ENCODE measurements at regions not wholly inside any gene's neighbourhood (a gene's known extent, or its start where the extent isn't known, plus 50 kb on each side); places are given as distances from the start of the nearest gene placed in this dataset.

DNA sequence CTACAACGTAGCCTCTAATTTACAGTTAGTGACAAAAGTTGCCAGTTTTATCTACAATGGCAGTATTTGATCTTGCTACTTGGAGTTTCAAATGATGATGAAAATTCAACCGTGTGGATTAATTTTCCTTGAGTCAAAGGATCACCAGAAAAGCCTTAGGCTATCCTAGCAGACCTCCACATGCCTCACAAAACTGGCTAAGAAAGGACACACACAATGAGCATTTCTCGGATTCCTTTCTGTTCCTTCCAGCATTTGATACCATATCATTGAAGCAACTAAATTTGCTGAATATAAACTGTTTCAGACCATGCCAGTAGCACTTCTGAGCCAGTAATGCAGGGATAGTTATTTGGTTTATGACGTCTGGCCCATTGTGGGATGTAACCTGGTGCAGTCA lies 587.4 kb upstream of the MDFIC2 start:
- H3K27ac ChIP-seq = no peak overlapping the region
- in situ Hi-C loops (cut with MboI; ENCODE audit: low sequenced_read_pairs in 4 of 4) (no loop called here), intact Hi-C loops (cut with DNase I; ENCODE audit: low total_unique reads) (no loop called here)
- no peaks in the 10 kb centered on the region for H3K4me1 ChIP-seq
- H3K36me3 ChIP-seq = no peaks in the 10 kb centered on the region
- H3K4me3 ChIP-seq = no peak overlapping the region
- no peak for ATAC-seq
- no peaks in the 10 kb centered on the region for H3K9me3 ChIP-seq
- TF ChIP-seq POLR2A (IDR thresholded peaks at IDR 0.05) = no peak
- TF ChIP-seq, protein P1, sequence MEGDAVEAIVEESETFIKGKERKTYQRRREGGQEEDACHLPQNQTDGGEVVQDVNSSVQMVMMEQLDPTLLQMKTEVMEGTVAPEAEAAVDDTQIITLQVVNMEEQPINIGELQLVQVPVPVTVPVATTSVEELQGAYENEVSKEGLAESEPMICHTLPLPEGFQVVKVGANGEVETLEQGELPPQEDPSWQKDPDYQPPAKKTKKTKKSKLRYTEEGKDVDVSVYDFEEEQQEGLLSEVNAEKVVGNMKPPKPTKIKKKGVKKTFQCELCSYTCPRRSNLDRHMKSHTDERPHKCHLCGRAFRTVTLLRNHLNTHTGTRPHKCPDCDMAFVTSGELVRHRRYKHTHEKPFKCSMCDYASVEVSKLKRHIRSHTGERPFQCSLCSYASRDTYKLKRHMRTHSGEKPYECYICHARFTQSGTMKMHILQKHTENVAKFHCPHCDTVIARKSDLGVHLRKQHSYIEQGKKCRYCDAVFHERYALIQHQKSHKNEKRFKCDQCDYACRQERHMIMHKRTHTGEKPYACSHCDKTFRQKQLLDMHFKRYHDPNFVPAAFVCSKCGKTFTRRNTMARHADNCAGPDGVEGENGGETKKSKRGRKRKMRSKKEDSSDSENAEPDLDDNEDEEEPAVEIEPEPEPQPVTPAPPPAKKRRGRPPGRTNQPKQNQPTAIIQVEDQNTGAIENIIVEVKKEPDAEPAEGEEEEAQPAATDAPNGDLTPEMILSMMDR (IDR thresholded peaks at IDR 0.05 in 4 of 5, conservative IDR thresholded peaks at IDR 0.05 in 1 of 5) = no peak
- no peaks in the 10 kb centered on the region for H3K27me3 ChIP-seq
- no peak for DNase-seq

DNA sequence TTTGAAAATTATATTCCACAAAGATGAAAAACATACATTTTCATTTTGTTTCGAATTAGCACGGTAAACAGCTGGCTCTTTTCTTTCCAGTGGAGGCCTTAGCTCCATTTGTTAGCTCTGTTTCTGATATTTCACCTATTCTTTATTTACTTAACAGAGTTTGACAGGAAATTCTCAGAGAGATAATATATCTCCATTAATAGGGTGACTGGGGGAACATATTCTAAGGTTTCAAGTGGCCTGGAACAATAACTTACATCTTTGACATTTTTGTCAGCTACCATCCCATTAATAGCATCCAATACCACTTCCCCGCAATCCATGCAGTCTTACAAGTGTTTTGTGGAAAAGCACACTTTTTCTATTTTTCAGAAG lies 577.6 kb upstream of the MDFIC2 start:
- no peak overlapping the region for H3K4me3 ChIP-seq
- peaks cover 0 to 11% of the 10 kb centered on the region in 2 donors for H3K4me1 ChIP-seq
- H3K27me3 ChIP-seq = no peaks in the 10 kb centered on the region
- intact Hi-C loops (cut with DNase I; ENCODE audit: low total_unique reads) (no loop called here), in situ Hi-C loops (cut with MboI; ENCODE audit: low sequenced_read_pairs in 4 of 4) (no loop called here)
- H3K27ac ChIP-seq = peak overlapping the region; percentile 58 to 78 (median 68)
- H3K36me3 ChIP-seq = no peaks in the 10 kb centered on the region
- DNase-seq (no peak), ATAC-seq (no peak)
- TF ChIP-seq, protein P1 (IDR thresholded peaks at IDR 0.05 in 4 of 5, conservative IDR thresholded peaks at IDR 0.05 in 1 of 5) = no peak
- no peak for TF ChIP-seq POLR2A (IDR thresholded peaks at IDR 0.05)
- H3K9me3 ChIP-seq = no peaks in the 10 kb centered on the region

DNA sequence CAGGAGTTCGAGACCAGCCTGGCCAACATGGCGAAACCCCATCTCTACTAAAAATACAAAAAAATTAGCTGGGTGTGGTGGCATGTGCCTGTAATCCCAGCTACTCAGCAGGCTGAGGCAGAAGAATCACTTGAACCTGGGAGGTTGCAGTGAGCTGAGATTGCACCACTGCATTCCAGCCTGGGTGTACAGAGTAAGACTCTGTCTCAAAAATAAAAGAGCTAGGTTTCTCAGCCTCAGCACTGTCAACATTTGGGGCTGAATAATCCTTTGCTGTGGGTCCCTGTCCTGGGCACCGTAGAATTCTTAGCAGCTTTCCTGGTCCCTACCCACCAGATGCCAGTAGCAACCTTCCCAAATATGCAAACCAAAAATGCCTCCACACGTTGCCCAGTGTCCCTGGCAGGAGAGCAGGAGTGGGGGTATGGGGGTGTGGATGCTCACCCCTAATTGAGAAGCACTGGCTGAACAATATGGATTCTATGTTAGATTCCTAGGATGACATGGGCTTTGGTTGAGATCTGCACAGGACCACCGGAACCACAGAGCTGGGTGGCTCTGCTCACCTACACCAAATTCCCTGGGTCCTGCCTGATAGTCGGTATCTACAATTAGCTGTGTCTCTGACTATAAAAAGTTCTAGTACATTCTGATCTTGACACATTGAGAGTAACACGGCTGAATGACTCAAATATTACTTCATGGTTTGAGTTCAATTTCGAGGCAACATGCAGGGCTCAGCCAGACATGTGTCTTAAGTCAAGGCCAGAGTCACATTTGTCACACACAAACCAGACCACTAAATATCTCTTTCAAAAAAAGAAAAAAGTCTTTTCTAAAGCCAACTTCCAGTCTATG lies 577.0 kb upstream of the MDFIC2 start:
- no peaks in the 10 kb centered on the region for H3K36me3 ChIP-seq
- H3K4me1 ChIP-seq = peaks cover 0 to 11% of the 10 kb centered on the region in 2 donors
- no peaks in the 10 kb centered on the region for H3K27me3 ChIP-seq
- no peak overlapping the region for H3K4me3 ChIP-seq
- no peaks in the 10 kb centered on the region for H3K9me3 ChIP-seq
- in situ Hi-C loops (cut with MboI; ENCODE audit: low sequenced_read_pairs in 4 of 4) (no loop called here), intact Hi-C loops (cut with DNase I; ENCODE audit: low total_unique reads) (loop anchor here (2.0 kb wide), 1 partner anchor 57 kb away; no protein-coding TSS in a partner anchor)
- H3K27ac ChIP-seq = peak overlapping the region; percentile 58 to 78 (median 68)
- DNase-seq = peak; percentile 2 to 28
- no peak for TF ChIP-seq POLR2A (IDR thresholded peaks at IDR 0.05)
- TF ChIP-seq, protein P1 (IDR thresholded peaks at IDR 0.05 in 4 of 5, conservative IDR thresholded peaks at IDR 0.05 in 1 of 5) = no peak
- peak; percentile 96 to 97 for ATAC-seq

DNA sequence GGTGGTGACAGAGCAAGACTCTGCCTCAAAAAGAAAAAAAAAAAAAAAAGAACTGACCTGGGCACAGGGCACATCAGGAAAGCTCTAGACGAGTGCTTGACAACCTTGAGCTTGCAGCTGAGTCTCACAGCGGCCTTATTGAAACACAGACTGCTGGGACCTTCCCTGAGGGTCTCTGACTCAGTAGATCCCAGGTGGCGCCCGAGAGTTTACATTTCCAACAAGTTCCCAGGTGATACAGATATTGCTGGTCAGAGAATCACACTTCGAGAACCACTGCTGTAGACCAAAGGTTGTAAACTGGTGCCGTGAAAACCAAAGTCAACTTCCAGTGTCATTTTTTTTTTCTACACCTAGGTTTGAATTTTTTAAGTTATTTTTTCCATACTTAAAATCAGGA lies 573.2 kb upstream of the MDFIC2 start:
- TF ChIP-seq, protein P1 (IDR thresholded peaks at IDR 0.05 in 4 of 5, conservative IDR thresholded peaks at IDR 0.05 in 1 of 5) = no peak
- no peak for TF ChIP-seq POLR2A (IDR thresholded peaks at IDR 0.05)
- H3K27ac ChIP-seq = no peak overlapping the region
- intact Hi-C loops (cut with DNase I; ENCODE audit: low total_unique reads) = no loop called here
- no peaks in the 10 kb centered on the region for H3K9me3 ChIP-seq
- no peak for ATAC-seq
- H3K4me3 ChIP-seq = no peak overlapping the region
- peaks cover 0 to 11% of the 10 kb centered on the region in 2 donors for H3K4me1 ChIP-seq
- no peak for DNase-seq
- in situ Hi-C loops (cut with MboI; ENCODE audit: low sequenced_read_pairs in 4 of 4) = no loop called here
- no peaks in the 10 kb centered on the region for H3K27me3 ChIP-seq
- H3K36me3 ChIP-seq = no peaks in the 10 kb centered on the region

Measured in gastrocnemius medialis (tissue), 4 donors.